SU-DHL-6 (cell line): ENCODE measurements at regions not wholly inside any gene's neighbourhood (a gene's known extent, or its start where the extent isn't known, plus 50 kb on each side); places are given as distances from the start of the nearest gene placed in this dataset.

Experiments used
- H2AFZ ChIP-seq: fragments of 200-600 bp; sonication (generic); 2 replicates; pipeline ENCODE4 v1.6.1; 2014; ENCODE audit warnings: low read depth, mild to moderate bottlenecking, moderate library complexity, mixed read lengths, antibody characterized with exemption, low read length; ENCODE audit not compliant: severe bottlenecking
- H3F3A ChIP-seq: fragments of 200-600 bp; shearing (Covaris generic); 2 replicates; pipeline ENCODE4 v1.6.0; 2016; ENCODE audit warnings: antibody characterized with exemption, mild to moderate bottlenecking; ENCODE audit not compliant: insufficient read depth
- H3K27ac ChIP-seq: fragments of 200-600 bp; sonication (generic); 2 replicates; pipeline ENCODE4 v1.5.1; 2016; ENCODE audit warnings: low read depth, mild to moderate bottlenecking, low read length, moderate library complexity, mixed read lengths
- H3K27me3 ChIP-seq: fragments of 200-600 bp; sonication (generic), shearing (Covaris generic); 2 replicates; pipeline ENCODE4 v1.6.0; 2014; ENCODE audit warnings: mild to moderate bottlenecking, low read length
- H3K36me3 ChIP-seq: fragments of 200-600 bp; sonication (generic); 2 replicates; pipeline ENCODE4 v1.6.1; 2014; ENCODE audit warnings: mild to moderate bottlenecking, low read length, mixed read lengths
- H3K4me2 ChIP-seq: fragments of 300-600, 200-600 bp; shearing (Covaris generic), sonication (generic); 2 replicates; pipeline ENCODE4 v1.6.0; 2014; ENCODE audit warnings: low read length, low read depth, mild to moderate bottlenecking; ENCODE audit not compliant: poor library complexity, severe bottlenecking
- H3K4me3 ChIP-seq: fragments of 200-600 bp; sonication (generic); 2 replicates; pipeline ENCODE4 v1.5.1; 2014; ENCODE audit warnings: antibody characterized with exemption, low read length, mild to moderate bottlenecking, mixed read lengths; ENCODE audit not compliant: insufficient read depth, poor library complexity, severe bottlenecking
- H3K79me2 ChIP-seq: fragments of 200-600 bp; sonication (generic); 2 replicates; pipeline ENCODE4 v1.6.1; 2014; ENCODE audit warnings: mild to moderate bottlenecking, low read length, moderate library complexity; ENCODE audit not compliant: insufficient read depth
- H3K9ac ChIP-seq: fragments of 200-600 bp; sonication (generic); 2 replicates; pipeline ENCODE4 v1.7.0; 2014; ENCODE audit warnings: mild to moderate bottlenecking, low read length
- H3K9me2 ChIP-seq: fragments of 200-600 bp; sonication (generic); replicated peaks from 2 replicates; pipeline ENCODE4 v1.6.1; 2014; ENCODE audit warnings: low read length; ENCODE audit not compliant: insufficient read depth
- H3K9me3 ChIP-seq: fragments of 200-600 bp; sonication (generic); 2 replicates; pipeline ENCODE4 v1.6.1; 2014; ENCODE audit warnings: low read length, mixed read lengths; ENCODE audit not compliant: insufficient read depth
- H4K20me1 ChIP-seq: fragments of 200-600 bp; sonication (generic); 2 replicates; pipeline ENCODE4 v1.6.1; 2014; ENCODE audit warnings: low read depth, mild to moderate bottlenecking, antibody characterized with exemption, low read length, moderate library complexity, mixed read lengths
- CTCF ChIP-seq: fragments of 200-600 bp; sonication (generic); IDR thresholded peaks from one replicate; pipeline ENCODE4 v1.5.1; 2017; ENCODE audit warnings: antibody characterized with exemption, mild to moderate bottlenecking, low read length, moderate library complexity; ENCODE audit not compliant: insufficient read depth, poor library complexity, severe bottlenecking
- EZH2phosphoT487 ChIP-seq: fragments of 200-600 bp; sonication (generic), shearing (Covaris generic); conservative IDR thresholded peaks from 2 replicates; pipeline ENCODE4 v1.6.1; 2018; ENCODE audit warnings: mild to moderate bottlenecking, antibody characterized with exemption, low read length, moderate library complexity, mixed read lengths

GRCh38 chr5:61603211-61603908, 271.3 kb downstream of the ZSWIM6 start:
- H3K36me3 ChIP-seq: no peaks in the 10 kb centered on the region
- no peaks in the 10 kb centered on the region for H4K20me1 ChIP-seq
- no peaks in the 10 kb centered on the region for H3K79me2 ChIP-seq
- H3K4me2 ChIP-seq: no peak overlapping the region
- H3K9me2 ChIP-seq: no peaks in the 10 kb centered on the region
- no peak for TF ChIP-seq EZH2phosphoT487
- no peak for TF ChIP-seq CTCF
- no peaks in the 10 kb centered on the region for H3F3A ChIP-seq
- H3K4me3 ChIP-seq: no peak overlapping the region
- no peaks in the 10 kb centered on the region for H3K9me3 ChIP-seq
- H3K9ac ChIP-seq: no peak overlapping the region
- no peaks in the 10 kb centered on the region for H3K27me3 ChIP-seq
- H3K27ac ChIP-seq: no peak overlapping the region
- no peak overlapping the region for H2AFZ ChIP-seq

DNA sequence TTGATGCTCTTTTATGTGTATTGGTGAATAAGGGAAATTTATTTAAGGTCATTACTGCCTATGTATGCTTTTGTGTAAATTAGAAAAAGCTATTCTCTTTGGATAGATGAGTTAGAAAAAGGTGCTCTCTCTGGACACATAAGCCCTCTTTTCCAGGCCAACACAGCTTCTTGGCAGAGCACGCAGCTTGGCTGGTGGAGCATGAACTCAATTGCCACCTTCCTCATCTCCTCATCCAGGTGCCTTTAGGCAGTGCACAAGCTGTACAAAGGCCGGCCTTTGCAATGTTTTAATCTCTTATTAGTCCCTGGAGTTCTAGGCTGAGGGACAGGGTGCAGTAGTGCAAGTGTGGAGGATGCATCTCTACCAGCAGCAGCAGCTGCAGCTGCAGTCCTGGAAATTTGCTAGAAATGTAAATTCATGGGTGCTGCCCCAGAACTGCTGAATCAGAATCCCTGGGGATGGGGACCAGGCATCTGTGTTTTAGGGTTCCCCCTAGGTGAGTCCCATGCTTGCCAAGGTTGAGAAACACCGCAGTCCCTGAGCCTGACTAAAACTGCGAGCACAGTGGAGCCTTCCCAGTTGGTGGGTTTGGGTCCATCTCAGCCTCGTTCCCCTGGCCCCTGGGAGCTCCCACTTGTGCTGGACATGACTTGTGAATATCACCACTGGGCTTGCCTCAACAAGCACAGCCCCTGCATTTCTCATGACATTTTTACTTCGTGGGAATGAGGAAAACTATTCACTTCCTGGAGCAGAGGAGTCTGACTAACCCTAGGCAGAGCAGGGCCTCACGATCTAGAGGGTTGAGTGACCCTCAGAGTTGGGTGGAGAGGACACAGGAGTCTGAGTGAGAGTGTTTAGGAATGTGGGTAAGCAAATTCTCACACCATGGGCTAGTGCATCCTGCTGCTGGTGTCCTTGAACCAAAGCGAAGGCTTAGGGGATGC, 272.3 kb downstream of the ZSWIM6 start:
- no peak overlapping the region for H3K4me2 ChIP-seq
- TF ChIP-seq CTCF (no peak), EZH2phosphoT487 (no peak)
- H3F3A ChIP-seq: no peaks in the 10 kb centered on the region
- H3K27ac ChIP-seq: no peak overlapping the region
- no peaks in the 10 kb centered on the region for H3K79me2 ChIP-seq
- H3K9me3 ChIP-seq: no peaks in the 10 kb centered on the region
- H3K27me3 ChIP-seq: no peaks in the 10 kb centered on the region
- no peaks in the 10 kb centered on the region for H3K9me2 ChIP-seq
- H3K9ac ChIP-seq: no peak overlapping the region
- H4K20me1 ChIP-seq: no peaks in the 10 kb centered on the region
- no peak overlapping the region for H3K4me3 ChIP-seq
- no peaks in the 10 kb centered on the region for H3K36me3 ChIP-seq
- no peak overlapping the region for H2AFZ ChIP-seq

DNA sequence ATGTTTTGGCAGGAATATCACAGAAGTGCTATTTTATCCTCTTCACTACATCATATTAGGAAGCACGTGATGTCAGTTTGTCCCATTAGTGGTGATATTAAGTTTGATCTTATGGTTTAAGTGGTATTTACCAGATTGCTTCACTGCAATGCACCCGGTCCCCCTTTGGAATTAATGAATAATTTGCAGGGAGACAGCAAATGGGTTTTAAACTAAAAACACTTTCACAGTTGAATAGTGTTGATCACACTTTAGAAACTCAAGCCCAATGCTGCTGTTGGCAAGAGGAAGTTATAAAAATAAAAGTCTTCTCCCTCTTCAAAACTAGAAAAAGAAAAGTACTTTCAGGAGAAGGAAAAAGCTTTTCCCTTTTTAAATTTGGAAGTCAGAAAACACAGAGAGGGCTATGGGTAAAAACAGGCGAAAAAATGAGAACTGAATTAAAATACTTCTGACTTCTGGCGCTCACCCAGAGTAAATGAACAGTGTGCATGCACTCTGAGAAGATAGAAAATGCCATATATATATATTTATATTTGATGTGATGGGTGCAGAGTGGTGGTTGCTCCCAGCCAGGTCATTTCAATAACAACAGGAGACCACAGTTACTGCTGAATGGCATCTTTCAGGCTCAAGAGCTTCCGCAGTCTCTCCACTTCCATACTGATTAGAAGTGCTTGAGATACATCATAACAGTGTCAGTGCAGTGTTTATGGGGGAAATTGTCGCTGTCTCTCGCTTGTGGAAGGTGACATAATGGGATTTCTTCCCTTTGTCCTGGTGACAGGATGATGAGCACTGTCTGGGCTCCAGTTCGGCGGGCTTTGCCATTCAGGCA, 278.0 kb downstream of the ZSWIM6 start:
- Histone ChIP-seq H3K9me3 (no peaks in the 10 kb centered on the region), H3K27ac (no peak overlapping the region), H3K79me2 (no peaks in the 10 kb centered on the region), H3K36me3 (no peaks in the 10 kb centered on the region), H2AFZ (no peak overlapping the region), H3K9me2 (no peaks in the 10 kb centered on the region), H3K9ac (no peak overlapping the region), H3K4me3 (no peak overlapping the region), H3K27me3 (no peaks in the 10 kb centered on the region), H3F3A (no peaks in the 10 kb centered on the region), H3K4me2 (no peak overlapping the region), H4K20me1 (no peaks in the 10 kb centered on the region)
- TF ChIP-seq EZH2phosphoT487 (no peak), CTCF (no peak)
